ENCODE measurements at regions not wholly inside any gene's neighbourhood (a gene's known extent, or its start where the extent isn't known, plus 50 kb on each side); places are given as distances from the start of the nearest gene placed in this dataset.

DNA sequence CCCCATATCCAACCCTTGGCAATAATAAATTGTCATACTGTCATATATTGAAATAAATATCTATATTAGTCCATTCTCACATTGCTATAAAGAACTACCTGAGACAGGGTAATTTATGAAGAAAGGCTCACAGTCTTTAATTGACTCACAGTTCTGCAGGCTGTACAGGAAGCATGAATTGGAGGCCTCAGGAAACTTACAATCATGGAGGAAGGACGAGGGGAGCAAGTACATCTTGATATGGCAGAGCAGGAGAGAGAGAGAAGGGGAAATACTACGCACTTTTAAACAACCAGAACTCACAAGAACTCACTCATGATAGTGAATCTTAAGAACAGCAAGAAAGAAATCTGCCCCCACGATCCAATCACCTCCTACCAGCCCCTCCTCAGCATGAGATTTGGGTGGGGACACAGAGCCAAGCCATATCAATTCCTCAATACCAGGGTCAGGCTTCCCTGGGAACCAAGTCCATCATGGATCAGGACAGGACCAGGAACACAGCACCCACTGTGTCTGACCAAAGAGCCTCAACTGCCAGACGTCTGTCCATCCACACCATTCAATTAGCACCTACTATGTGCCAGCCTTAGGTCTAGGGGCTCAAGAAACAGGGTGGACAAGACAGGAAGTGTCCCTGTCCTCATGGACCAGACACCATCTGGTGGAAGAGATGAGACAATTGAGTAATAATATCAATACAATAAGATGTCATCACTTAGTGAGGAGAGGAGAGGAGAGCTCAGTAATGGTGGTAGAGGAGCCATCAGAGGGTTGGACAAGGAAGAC, 56.9 kb upstream of the TOP3B start:
- H2BK15ac ChIP-seq (ENCODE audit: low read length) = no peak overlapping the region
- CTCF ChIA-PET (ENCODE audit: partially characterized antibody) = interaction anchor here (0.9 kb wide), 1 partner anchor 21 kb away, joined by 3 read pairs; no protein-coding TSS in a partner anchor
- no peak overlapping the region for H4K91ac ChIP-seq (replicated peaks; ENCODE audit: insufficient read length, low read length)
- no peaks in the 10 kb centered on the region for H3K36me3 ChIP-seq (ENCODE audit: control insufficient read depth in 2 of 4, insufficient read depth in 4 of 4, low read length in 3 of 4)
- no peak overlapping the region for H4K8ac ChIP-seq (ENCODE audit: extremely low read depth, insufficient read depth, low read length)
- no peak overlapping the region for H2AFZ ChIP-seq (ENCODE audit: low read length)
- no peaks in the 10 kb centered on the region for H3K9me3 ChIP-seq (ENCODE audit: insufficient read depth in 2 of 2, low read depth in 1 of 2, low read length in 1 of 2)
- no peak overlapping the region for H3K27ac ChIP-seq (ENCODE audit: low read depth, low read length)
- H3K4me2 ChIP-seq (ENCODE audit: insufficient read depth in 1 of 2, low read depth in 2 of 2, low read length in 2 of 2) = no peak overlapping the region
- no peak overlapping the region for H3K4me3 ChIP-seq (ENCODE audit: extremely low read depth in 1 of 4, insufficient read depth in 2 of 4, low read depth in 3 of 4, low read length in 4 of 4)
- H4K5ac ChIP-seq (ENCODE audit: insufficient read length, low read depth, low read length) = no peak overlapping the region
- POLR2A ChIA-PET (ENCODE audit: partially characterized antibody) = no interaction called here
- H2BK20ac ChIP-seq (ENCODE audit: low read length) = no peak overlapping the region
- peaks cover 71 to 98% (median 88%) of the 10 kb centered on the region in 4 experiments for H3K27me3 ChIP-seq (replicated peaks in 1 of 4; ENCODE audit: control insufficient read depth in 3 of 4, extremely low read depth in 1 of 4, insufficient read depth in 3 of 4, low read length in 3 of 4)
- H3K23ac ChIP-seq (ENCODE audit: insufficient read length) = no peak overlapping the region
- H2BK120ac ChIP-seq (replicated peaks; ENCODE audit: low read depth, low read length) = no peak overlapping the region
- H3K79me1 ChIP-seq (ENCODE audit: low read depth, low read length) = no peaks in the 10 kb centered on the region
- H2BK5ac ChIP-seq (ENCODE audit: low read depth, low read length) = no peak overlapping the region
- no peak overlapping the region for H3K4ac ChIP-seq (replicated peaks; ENCODE audit: insufficient read length, low read depth, low read length)
- no peak overlapping the region for H2AK5ac ChIP-seq (ENCODE audit: low read depth, low read length)
- no peak overlapping the region for H2BK12ac ChIP-seq (ENCODE audit: low read depth, low read length)
- no peak overlapping the region for H3K18ac ChIP-seq (ENCODE audit: extremely low read depth, low read length)
- H3K79me2 ChIP-seq (ENCODE audit: control insufficient read depth in 1 of 2, insufficient read depth in 2 of 2, low read length in 2 of 2) = no peaks in the 10 kb centered on the region
- WGBS, 2 experiments (ENCODE audit: extremely low coverage in 1 of 2, insufficient coverage in 1 of 2, insufficient read length in 1 of 2, insufficient replicate concordance in 2 of 2, low coverage in 1 of 2, low lambda C conversion rate in 2 of 2, missing lambda C conversion rate in 1 of 2) = 63% methylated on average over 4 of the region's 4 CpGs; no CpG with 5 or more reads in 1 of the 2 experiments
- no peak overlapping the region for H3K9ac ChIP-seq (replicated peaks in 1 of 4; ENCODE audit: extremely low read depth in 1 of 4, low read depth in 3 of 4, low read length in 3 of 4)
- no peaks in the 10 kb centered on the region for H4K20me1 ChIP-seq (replicated peaks in 1 of 2; ENCODE audit: control insufficient read depth in 1 of 2, insufficient read depth in 2 of 2, low read length in 2 of 2)
- no peak for DNase-seq (ENCODE audit: low read depth in 1 of 2, low spot score in 2 of 2)
- FAIRE-seq = no peak
- no peak overlapping the region for H3K14ac ChIP-seq (ENCODE audit: insufficient read length)
- no peak overlapping the region for H3K56ac ChIP-seq (replicated peaks; ENCODE audit: insufficient read length, low read depth, low read length)
- H3K23me2 ChIP-seq (ENCODE audit: low read depth, low read length) = no peaks in the 10 kb centered on the region
- no peaks in the 10 kb centered on the region for H3K4me1 ChIP-seq (replicated peaks in 1 of 4; ENCODE audit: control insufficient read depth in 3 of 4, insufficient read depth in 4 of 4, low read length in 3 of 4)
- TF ChIP-seq BCL11A (IDR thresholded peaks at IDR 0.05; ENCODE audit: low read depth in 2 of 2, low read length in 2 of 2) (no peak), SUZ12 (IDR thresholded peaks at IDR 0.05; ENCODE audit: low read length) (no peak), KDM5A (IDR thresholded peaks at IDR 0.05; ENCODE audit: low read length) (no peak), KDM4A (IDR thresholded peaks at IDR 0.05; ENCODE audit: low read depth, low read length, severe bottlenecking) (no peak), ASH2L (IDR thresholded peaks at IDR 0.05; ENCODE audit: low read length) (no peak), ZNF274 (IDR thresholded peaks at IDR 0.05; ENCODE audit: borderline replicate concordance, extremely low read depth, low read length) (no peak), CBX8 (IDR thresholded peaks at IDR 0.05; ENCODE audit: borderline replicate concordance, low read depth, low read length) (no peak), RXRA (IDR thresholded peaks at IDR 0.05; ENCODE audit: insufficient read depth, low read depth, low read length) (no peak), JUND (IDR thresholded peaks at IDR 0.05; ENCODE audit: low read length) (no peak), EGR1 (IDR thresholded peaks at IDR 0.05; ENCODE audit: borderline replicate concordance, low read depth, low read length) (no peak), JUN (IDR thresholded peaks at IDR 0.05; ENCODE audit: low read depth, low read length) (no peak)
- TF ChIP-seq, protein P1, sequence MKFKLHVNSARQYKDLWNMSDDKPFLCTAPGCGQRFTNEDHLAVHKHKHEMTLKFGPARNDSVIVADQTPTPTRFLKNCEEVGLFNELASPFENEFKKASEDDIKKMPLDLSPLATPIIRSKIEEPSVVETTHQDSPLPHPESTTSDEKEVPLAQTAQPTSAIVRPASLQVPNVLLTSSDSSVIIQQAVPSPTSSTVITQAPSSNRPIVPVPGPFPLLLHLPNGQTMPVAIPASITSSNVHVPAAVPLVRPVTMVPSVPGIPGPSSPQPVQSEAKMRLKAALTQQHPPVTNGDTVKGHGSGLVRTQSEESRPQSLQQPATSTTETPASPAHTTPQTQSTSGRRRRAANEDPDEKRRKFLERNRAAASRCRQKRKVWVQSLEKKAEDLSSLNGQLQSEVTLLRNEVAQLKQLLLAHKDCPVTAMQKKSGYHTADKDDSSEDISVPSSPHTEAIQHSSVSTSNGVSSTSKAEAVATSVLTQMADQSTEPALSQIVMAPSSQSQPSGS (IDR thresholded peaks at IDR 0.05; ENCODE audit: low read length) = no peak
